ENCODE measurements at regions not wholly inside any gene's neighbourhood (a gene's known extent, or its start where the extent isn't known, plus 50 kb on each side); places are given as distances from the start of the nearest gene placed in this dataset.

DNA sequence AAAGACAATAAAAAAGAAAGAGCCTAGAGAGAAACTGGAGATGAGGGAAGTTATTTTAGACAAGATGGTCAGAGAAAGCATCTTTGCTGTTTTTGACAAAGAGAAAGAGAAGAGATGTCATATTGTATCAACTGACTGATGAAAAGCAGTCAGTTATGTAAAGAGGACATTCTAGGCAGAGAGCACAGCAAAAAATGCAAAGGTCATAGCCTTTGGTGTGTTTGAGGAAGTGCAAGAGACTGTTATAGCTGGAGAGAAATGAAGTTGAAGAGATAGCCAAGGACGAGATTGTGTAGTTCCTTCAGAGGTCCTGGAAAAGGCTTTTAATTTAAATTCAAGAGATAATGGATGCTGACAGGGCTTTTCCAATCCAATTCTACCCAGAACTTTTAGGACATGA is 342.4 kb downstream of the RASEF start:
- no peaks in the 10 kb centered on the region for H3K4me1 ChIP-seq
- CTCF ChIA-PET = no interaction called here
- no peaks in the 10 kb centered on the region for H3K9me3 ChIP-seq
- POLR2A ChIA-PET = no interaction called here
- no peak for ATAC-seq
- DNase-seq (ENCODE audit: low read depth in 1 of 2, low spot score in 1 of 2) = no peak
- no peak overlapping the region for H3K4me2 ChIP-seq
- no peak overlapping the region for H3K4me3 ChIP-seq
- WGBS (ENCODE audit: missing lambda C conversion rate) = 12% methylated on average over 1 of the region's 1 CpG
- FAIRE-seq = no peak
- H3K27ac ChIP-seq = no peak overlapping the region
- TF ChIP-seq ZFP36 (IDR thresholded peaks at IDR 0.05; ENCODE audit: borderline replicate concordance, partially characterized antibody) = no peak

DNA sequence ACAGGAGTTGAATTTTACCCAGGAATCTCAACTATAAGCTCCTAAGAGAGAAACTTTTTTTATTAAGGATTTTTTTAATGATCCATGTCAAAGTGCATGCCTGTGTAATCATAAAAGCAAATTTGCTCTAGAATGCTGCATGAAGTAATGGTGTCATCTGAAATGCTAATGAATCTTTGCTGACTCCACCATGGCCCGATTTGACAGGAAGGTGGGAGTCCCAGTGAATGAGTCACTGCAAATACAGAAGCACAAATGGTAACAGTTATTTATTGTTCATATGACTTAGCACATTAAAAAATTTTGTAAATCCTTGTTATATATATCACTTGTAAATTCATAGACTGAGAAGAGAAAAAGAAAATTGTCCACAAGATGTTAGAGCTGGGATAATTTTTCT is 341.3 kb downstream of the RASEF start:
- DNase-seq (ENCODE audit: low read depth in 1 of 2, low spot score in 1 of 2) (no peak), ATAC-seq (no peak), FAIRE-seq (no peak)
- no peaks in the 10 kb centered on the region for H3K9me3 ChIP-seq
- H3K4me2 ChIP-seq = no peak overlapping the region
- H3K4me1 ChIP-seq = no peaks in the 10 kb centered on the region
- WGBS (ENCODE audit: missing lambda C conversion rate) = 5% methylated on average over 1 of the region's 1 CpG
- H3K27ac ChIP-seq = no peak overlapping the region
- ChIA-PET CTCF (interaction anchor here (0.7 kb wide), 1 partner anchor 15 kb away, joined by 3 read pairs; no protein-coding TSS in a partner anchor), POLR2A (no interaction called here)
- TF ChIP-seq MAZ (IDR thresholded peaks at IDR 0.05; ENCODE audit: borderline replicate concordance, low read depth, low read length) (no peak), SMC3 (IDR thresholded peaks at IDR 0.05) (no peak)
- TF ChIP-seq, protein P1, sequence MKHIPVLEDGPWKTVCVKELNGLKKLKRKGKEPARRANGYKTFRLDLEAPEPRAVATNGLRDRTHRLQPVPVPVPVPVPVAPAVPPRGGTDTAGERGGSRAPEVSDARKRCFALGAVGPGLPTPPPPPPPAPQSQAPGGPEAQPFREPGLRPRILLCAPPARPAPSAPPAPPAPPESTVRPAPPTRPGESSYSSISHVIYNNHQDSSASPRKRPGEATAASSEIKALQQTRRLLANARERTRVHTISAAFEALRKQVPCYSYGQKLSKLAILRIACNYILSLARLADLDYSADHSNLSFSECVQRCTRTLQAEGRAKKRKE (CRISPR knock-in tag; IDR thresholded peaks at IDR 0.05; ENCODE audit: low read depth) = no peak
- no peak overlapping the region for H3K4me3 ChIP-seq

DNA sequence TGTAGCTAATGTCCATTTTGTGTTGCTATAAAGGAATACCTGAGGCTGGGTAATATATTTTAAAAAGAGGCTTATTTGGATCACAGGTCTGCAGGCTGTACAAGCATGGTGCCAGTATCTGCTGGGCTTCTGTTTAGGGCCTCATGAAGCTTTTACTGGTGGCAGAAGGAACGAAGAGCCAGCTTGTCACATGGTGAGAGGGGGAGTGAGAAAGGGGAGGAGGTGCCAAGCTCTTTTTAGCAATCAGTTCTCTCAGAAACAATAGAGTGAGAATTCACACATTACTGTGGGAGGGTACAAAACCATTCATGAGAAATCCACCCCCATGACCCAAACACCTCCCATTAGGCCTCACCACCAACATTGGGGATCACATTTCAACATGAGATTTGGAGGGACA is 340.9 kb downstream of the RASEF start:
- TF ChIP-seq JUN (IDR thresholded peaks at IDR 0.05) = no peak
- no peak for TF ChIP-seq HDAC2 (IDR thresholded peaks at IDR 0.05)
- TF ChIP-seq NPAS2 (CRISPR knock-in tag; IDR thresholded peaks at IDR 0.05; ENCODE audit: borderline replicate concordance) = no peak
- no peak for TF ChIP-seq KDM5A (IDR thresholded peaks at IDR 0.05)
- no peak for TF ChIP-seq GATA3 (IDR thresholded peaks at IDR 0.05; ENCODE audit: borderline replicate concordance)
- no peak for TF ChIP-seq HOXA7 (CRISPR knock-in tag; IDR thresholded peaks at IDR 0.05)
- TF ChIP-seq, protein P2, sequence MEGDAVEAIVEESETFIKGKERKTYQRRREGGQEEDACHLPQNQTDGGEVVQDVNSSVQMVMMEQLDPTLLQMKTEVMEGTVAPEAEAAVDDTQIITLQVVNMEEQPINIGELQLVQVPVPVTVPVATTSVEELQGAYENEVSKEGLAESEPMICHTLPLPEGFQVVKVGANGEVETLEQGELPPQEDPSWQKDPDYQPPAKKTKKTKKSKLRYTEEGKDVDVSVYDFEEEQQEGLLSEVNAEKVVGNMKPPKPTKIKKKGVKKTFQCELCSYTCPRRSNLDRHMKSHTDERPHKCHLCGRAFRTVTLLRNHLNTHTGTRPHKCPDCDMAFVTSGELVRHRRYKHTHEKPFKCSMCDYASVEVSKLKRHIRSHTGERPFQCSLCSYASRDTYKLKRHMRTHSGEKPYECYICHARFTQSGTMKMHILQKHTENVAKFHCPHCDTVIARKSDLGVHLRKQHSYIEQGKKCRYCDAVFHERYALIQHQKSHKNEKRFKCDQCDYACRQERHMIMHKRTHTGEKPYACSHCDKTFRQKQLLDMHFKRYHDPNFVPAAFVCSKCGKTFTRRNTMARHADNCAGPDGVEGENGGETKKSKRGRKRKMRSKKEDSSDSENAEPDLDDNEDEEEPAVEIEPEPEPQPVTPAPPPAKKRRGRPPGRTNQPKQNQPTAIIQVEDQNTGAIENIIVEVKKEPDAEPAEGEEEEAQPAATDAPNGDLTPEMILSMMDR (IDR thresholded peaks at IDR 0.05) = no peak
- TF ChIP-seq REST (IDR thresholded peaks at IDR 0.05) = no peak
- TF ChIP-seq RAD21 (conservative IDR thresholded peaks at IDR 0.05 in 1 of 2, IDR thresholded peaks at IDR 0.05 in 1 of 2) = no peak
- TF ChIP-seq, protein P3, sequence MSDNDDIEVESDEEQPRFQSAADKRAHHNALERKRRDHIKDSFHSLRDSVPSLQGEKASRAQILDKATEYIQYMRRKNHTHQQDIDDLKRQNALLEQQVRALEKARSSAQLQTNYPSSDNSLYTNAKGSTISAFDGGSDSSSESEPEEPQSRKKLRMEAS (IDR thresholded peaks at IDR 0.05) = no peak
- no peak for TF ChIP-seq ZFP36 (IDR thresholded peaks at IDR 0.05; ENCODE audit: borderline replicate concordance, partially characterized antibody)
- TF ChIP-seq MAFK (IDR thresholded peaks at IDR 0.05; ENCODE audit: partially characterized antibody) = no peak
- no peak for TF ChIP-seq TFCP2L1 (CRISPR knock-in tag; IDR thresholded peaks at IDR 0.05)
- 21% methylated on average over 1 of the region's 1 CpG for WGBS (ENCODE audit: missing lambda C conversion rate)
- H3K27ac ChIP-seq = no peak overlapping the region
- DNase-seq (ENCODE audit: low read depth in 1 of 2, low spot score in 1 of 2) (no peak), FAIRE-seq (no peak), ATAC-seq (no peak)
- H3K4me3 ChIP-seq = no peak overlapping the region
- no peaks in the 10 kb centered on the region for H3K4me1 ChIP-seq
- H3K9me3 ChIP-seq = no peaks in the 10 kb centered on the region
- no peak overlapping the region for H3K4me2 ChIP-seq
- POLR2A ChIA-PET = no interaction called here
- CTCF ChIA-PET = interaction anchor here (0.7 kb wide), 1 partner anchor 16 kb away, joined by 3 read pairs; no protein-coding TSS in a partner anchor

Data from A549 (cell line).